GM23338 (cell line): ENCODE measurements at regions not wholly inside any gene's neighbourhood (a gene's known extent, or its start where the extent isn't known, plus 50 kb on each side); places are given as distances from the start of the nearest gene placed in this dataset.

Experiments
- ATAC-seq: fragments of 200-7000 bp; cut with Tn5 transposase; 3 replicates; pipeline ENCODE4 v1.9.1; 2020
- DNase-seq: peaks from one replicate; pipeline ENCODE4 v3.0.0-alpha.2; 2015; ENCODE audit warnings: low spot score
- H2AFZ ChIP-seq: fragments of 200-600 bp; sonication (generic); 2 replicates; pipeline ENCODE4 v1.8.0; 2016; ENCODE audit warnings: antibody characterized with exemption, mild to moderate bottlenecking, moderate library complexity
- H3F3A ChIP-seq: fragments of 200-600 bp; sonication (generic); replicated peaks from 2 replicates; pipeline ENCODE4 v1.8.0; 2017; ENCODE audit warnings: antibody characterized with exemption, mixed run types, low read depth
- H3K27ac ChIP-seq: fragments of 200-600 bp; sonication (generic); 2 replicates; pipeline ENCODE4 v1.6.1; 2016; ENCODE audit warnings: low read depth
- H3K27me3 ChIP-seq: fragments of 200-600 bp; sonication (generic); 2 replicates; pipeline ENCODE4 v1.8.0; 2016; ENCODE audit warnings: mild to moderate bottlenecking, mixed run types, moderate library complexity; ENCODE audit not compliant: insufficient read depth
- H3K36me3 ChIP-seq: fragments of 200-600 bp; sonication (generic); 2 replicates; pipeline ENCODE4 v1.8.0; 2016; ENCODE audit warnings: mild to moderate bottlenecking; ENCODE audit not compliant: insufficient read depth
- H3K4me1 ChIP-seq: fragments of 200-600 bp; sonication (generic); 2 replicates; pipeline ENCODE4 v1.8.0; 2016; ENCODE audit warnings: mild to moderate bottlenecking, moderate library complexity; ENCODE audit not compliant: insufficient read depth
- H3K4me2 ChIP-seq: fragments of 200-600 bp; sonication (generic); 2 replicates; pipeline ENCODE4 v1.7.1; 2017; ENCODE audit warnings: mixed run types
- H3K4me3 ChIP-seq: fragments of 200-600 bp; sonication (generic); 2 replicates; pipeline ENCODE4 v1.6.1; 2016; ENCODE audit warnings: mixed run types
- H3K79me2 ChIP-seq: fragments of 200-600 bp; sonication (generic); replicated peaks from 2 replicates; pipeline ENCODE4 v1.8.0; 2017; ENCODE audit warnings: mild to moderate bottlenecking; ENCODE audit not compliant: insufficient read depth
- H3K9me2 ChIP-seq: fragments of 200-600 bp; sonication (generic); 2 replicates; pipeline ENCODE4 v1.8.0; 2017; ENCODE audit not compliant: insufficient read depth
- H4K20me1 ChIP-seq: fragments of 200-600 bp; sonication (generic); replicated peaks from 2 replicates; pipeline ENCODE4 v1.8.0; 2017; ENCODE audit warnings: mild to moderate bottlenecking; ENCODE audit not compliant: insufficient read depth
- H3K27ac Mint-ChIP-seq: 2 replicates; pipeline ENCODE4 v1.8.0; 2020; ENCODE audit warnings: inconsistent platforms, mild to moderate bottlenecking, moderate library complexity, mixed read lengths
- H3K27me3 Mint-ChIP-seq: 3 replicates; pipeline ENCODE4 v1.8.0; 2022; ENCODE audit warnings: low read depth, mild to moderate bottlenecking, moderate library complexity, mixed read lengths, inconsistent platforms; ENCODE audit not compliant: insufficient read depth, poor library complexity
- H3K36me3 Mint-ChIP-seq: 3 replicates; pipeline ENCODE4 v1.8.0; 2021; ENCODE audit warnings: low read depth, mild to moderate bottlenecking, inconsistent platforms, moderate library complexity, mixed read lengths
- H3K4me1 Mint-ChIP-seq: 3 replicates; pipeline ENCODE4 v1.8.0; 2020; ENCODE audit warnings: mild to moderate bottlenecking, inconsistent platforms, mixed read lengths
- H3K4me3 Mint-ChIP-seq: 3 replicates; pipeline ENCODE4 v1.8.0; 2021; ENCODE audit warnings: moderate library complexity, mild to moderate bottlenecking, inconsistent platforms, mixed read lengths
- H3K9me3 Mint-ChIP-seq: 3 replicates; pipeline ENCODE4 v1.8.0; 2020; ENCODE audit warnings: moderate library complexity, mild to moderate bottlenecking, inconsistent platforms, mixed read lengths
- EZH2 ChIP-seq: fragments of 200-600 bp; sonication (generic); IDR thresholded peaks from one replicate; pipeline ENCODE4 v1.8.0; 2017; ENCODE audit warnings: antibody characterized with exemption, mild to moderate bottlenecking, low read depth; ENCODE audit not compliant: unreplicated experiment
- EZH2phosphoT487 ChIP-seq: fragments of 200-600 bp; sonication (generic); IDR thresholded peaks from one replicate; pipeline ENCODE4 v1.8.1; 2018; ENCODE audit warnings: antibody characterized with exemption; ENCODE audit not compliant: unreplicated experiment
- NANOG ChIP-seq: IDR thresholded peaks from 2 replicates; pipeline ENCODE4 v1.6.1; 2016; ENCODE audit warnings: antibody characterized with exemption, borderline replicate concordance
- REST ChIP-seq: IDR thresholded peaks from one replicate; pipeline ENCODE4 v1.6.1; 2018; ENCODE audit warnings: antibody characterized with exemption; ENCODE audit not compliant: unreplicated experiment
- ZNF114 ChIP-seq: fragments of 250-450 bp; sonication (Bioruptor Pico); IDR thresholded peaks from 2 replicates; pipeline ENCODE4 v1.5.0; 2020; ENCODE audit warnings: mild to moderate bottlenecking, moderate library complexity
- ZNF462 ChIP-seq: fragments of 250-450 bp; sonication (Bioruptor Pico); IDR thresholded peaks from 2 replicates; pipeline ENCODE4 v1.5.0; 2020; ENCODE audit warnings: mild to moderate bottlenecking, moderate library complexity
- TF ChIP-seq, protein P1 (sequence below), 2 experiments: fragments of 200-600 bp in 1 of 2; sonication (generic) in 1 of 2; conservative IDR thresholded peaks; 2 replicates each; pipeline versions ENCODE4 v1.5.1 to v1.6.1; 2016 to 2017; ENCODE audit warnings: antibody characterized with exemption in 2 of 2, low read depth in 2 of 2, mild to moderate bottlenecking in 2 of 2, moderate library complexity in 1 of 2

DNA sequence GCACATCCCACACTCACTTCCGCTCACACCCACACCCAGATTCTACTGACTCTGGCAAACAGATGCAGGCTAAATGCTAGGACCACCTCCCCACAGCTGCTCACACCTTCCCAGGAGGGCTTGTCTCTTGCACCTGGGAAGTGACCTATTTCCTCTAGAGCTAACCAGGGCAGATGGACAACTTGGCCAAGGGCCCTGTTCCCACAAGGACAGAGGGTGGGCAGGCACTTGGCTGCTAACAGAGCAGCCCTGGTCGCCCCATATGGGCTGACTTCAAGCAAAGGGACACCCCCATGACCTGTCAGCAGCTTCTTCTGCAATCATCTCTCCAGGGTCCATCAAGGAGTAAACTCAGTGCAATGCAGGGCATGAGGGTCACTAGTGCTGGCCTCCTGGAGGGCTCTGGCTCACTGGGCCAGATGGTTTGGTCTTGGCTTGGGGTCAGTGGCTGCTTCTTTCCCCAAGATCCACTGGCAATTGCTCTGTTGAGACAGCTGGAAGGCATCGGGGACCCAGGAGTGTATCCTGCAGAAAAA is 641.5 kb downstream of the PLPP3 start:
- no peak overlapping the region for H3K4me3 ChIP-seq
- no peaks in the 10 kb centered on the region for H3K4me1 ChIP-seq
- ATAC-seq (no peak), DNase-seq (no peak)
- no peak overlapping the region for H3K27ac Mint-ChIP-seq
- no peak for TF ChIP-seq ZNF462 (CRISPR knock-in tag)
- TF ChIP-seq EZH2phosphoT487 = no peak
- TF ChIP-seq, protein P1, sequence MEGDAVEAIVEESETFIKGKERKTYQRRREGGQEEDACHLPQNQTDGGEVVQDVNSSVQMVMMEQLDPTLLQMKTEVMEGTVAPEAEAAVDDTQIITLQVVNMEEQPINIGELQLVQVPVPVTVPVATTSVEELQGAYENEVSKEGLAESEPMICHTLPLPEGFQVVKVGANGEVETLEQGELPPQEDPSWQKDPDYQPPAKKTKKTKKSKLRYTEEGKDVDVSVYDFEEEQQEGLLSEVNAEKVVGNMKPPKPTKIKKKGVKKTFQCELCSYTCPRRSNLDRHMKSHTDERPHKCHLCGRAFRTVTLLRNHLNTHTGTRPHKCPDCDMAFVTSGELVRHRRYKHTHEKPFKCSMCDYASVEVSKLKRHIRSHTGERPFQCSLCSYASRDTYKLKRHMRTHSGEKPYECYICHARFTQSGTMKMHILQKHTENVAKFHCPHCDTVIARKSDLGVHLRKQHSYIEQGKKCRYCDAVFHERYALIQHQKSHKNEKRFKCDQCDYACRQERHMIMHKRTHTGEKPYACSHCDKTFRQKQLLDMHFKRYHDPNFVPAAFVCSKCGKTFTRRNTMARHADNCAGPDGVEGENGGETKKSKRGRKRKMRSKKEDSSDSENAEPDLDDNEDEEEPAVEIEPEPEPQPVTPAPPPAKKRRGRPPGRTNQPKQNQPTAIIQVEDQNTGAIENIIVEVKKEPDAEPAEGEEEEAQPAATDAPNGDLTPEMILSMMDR (conservative IDR thresholded peaks at IDR 0.05; ENCODE audit: low read depth in 2 of 2) = no peak
- no peak for TF ChIP-seq REST
- TF ChIP-seq NANOG = no peak
- no peak for TF ChIP-seq ZNF114 (CRISPR knock-in tag)
- no peak for TF ChIP-seq EZH2
- no peaks in the 10 kb centered on the region for H3K36me3 ChIP-seq
- H3K27me3 Mint-ChIP-seq = no peaks in the 10 kb centered on the region
- peaks cover 5% of the 10 kb centered on the region for H3K36me3 Mint-ChIP-seq
- no peaks in the 10 kb centered on the region for H4K20me1 ChIP-seq
- no peaks in the 10 kb centered on the region for H3K79me2 ChIP-seq
- H3K4me3 Mint-ChIP-seq = no peak overlapping the region
- H3K4me1 Mint-ChIP-seq = no peaks in the 10 kb centered on the region
- H3K27me3 ChIP-seq = no peaks in the 10 kb centered on the region
- no peaks in the 10 kb centered on the region for H3F3A ChIP-seq
- no peak overlapping the region for H2AFZ ChIP-seq
- H3K9me3 Mint-ChIP-seq = peaks cover 12% of the 10 kb centered on the region
- H3K27ac ChIP-seq = no peak overlapping the region
- no peaks in the 10 kb centered on the region for H3K9me2 ChIP-seq
- no peak overlapping the region for H3K4me2 ChIP-seq
